ENCODE measurements at regions not wholly inside any gene's neighbourhood (a gene's known extent, or its start where the extent isn't known, plus 50 kb on each side); places are given as distances from the start of the nearest gene placed in this dataset.

DNA sequence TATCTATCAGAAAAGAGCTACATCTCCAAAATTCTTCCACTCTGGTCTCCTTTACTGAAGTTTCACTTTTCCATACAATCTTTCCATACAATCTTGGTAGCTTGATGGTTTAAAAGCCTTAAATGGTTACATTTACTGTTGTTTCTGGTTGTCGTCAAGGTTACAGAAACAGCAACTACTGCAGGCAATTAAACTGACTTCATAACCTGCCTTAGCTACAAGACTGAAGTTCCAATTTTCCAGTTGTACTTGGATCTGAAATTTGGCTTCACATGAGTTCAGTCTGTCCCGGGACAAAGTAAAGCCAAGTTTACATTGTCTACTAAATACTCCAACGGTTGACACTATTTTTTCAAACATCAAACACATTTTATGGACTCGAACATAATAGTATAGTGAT, 326.4 kb downstream of the ANKRD50 start:
- Mint-ChIP-seq H3K36me3 (ENCODE audit: insufficient read depth) (no peaks in the 10 kb centered on the region), H3K4me1 (ENCODE audit: low read depth in 2 of 2) (no peaks in the 10 kb centered on the region), H3K27ac (no peak overlapping the region), H3K27me3 (no peaks in the 10 kb centered on the region), H3K4me3 (no peak overlapping the region), H3K9me3 (peaks cover 0 to 5% of the 10 kb centered on the region in 2 donors)
- DNase-seq = no peak
- ATAC-seq (replicated peaks) = no peak

DNA sequence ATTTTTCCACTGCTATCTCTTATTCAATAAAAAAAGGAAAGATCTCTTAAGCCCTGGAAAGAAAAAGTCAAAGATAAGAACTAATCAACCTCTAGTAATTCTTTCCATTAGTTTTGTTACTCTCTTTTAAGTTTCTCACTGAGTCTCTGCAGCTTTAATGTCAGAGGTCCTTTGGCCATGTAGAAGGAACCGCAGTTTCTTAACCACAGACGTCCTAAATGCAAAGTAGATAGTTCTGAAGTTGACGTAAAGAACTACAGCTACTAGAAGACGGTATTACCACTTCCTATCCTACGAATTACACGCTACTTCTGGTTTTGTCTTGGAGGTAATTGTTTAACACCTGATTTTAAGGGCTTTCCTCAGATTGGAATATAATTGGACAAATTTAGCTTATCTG, 325.9 kb downstream of the ANKRD50 start:
- no peaks in the 10 kb centered on the region for H3K4me1 Mint-ChIP-seq (ENCODE audit: low read depth in 2 of 2)
- ATAC-seq (replicated peaks) (no peak), DNase-seq (no peak)
- H3K27me3 Mint-ChIP-seq = no peaks in the 10 kb centered on the region
- H3K4me3 Mint-ChIP-seq = no peak overlapping the region
- H3K27ac Mint-ChIP-seq = no peak overlapping the region
- H3K36me3 Mint-ChIP-seq (ENCODE audit: insufficient read depth) = no peaks in the 10 kb centered on the region
- H3K9me3 Mint-ChIP-seq = peaks cover 0 to 5% of the 10 kb centered on the region in 2 donors

DNA sequence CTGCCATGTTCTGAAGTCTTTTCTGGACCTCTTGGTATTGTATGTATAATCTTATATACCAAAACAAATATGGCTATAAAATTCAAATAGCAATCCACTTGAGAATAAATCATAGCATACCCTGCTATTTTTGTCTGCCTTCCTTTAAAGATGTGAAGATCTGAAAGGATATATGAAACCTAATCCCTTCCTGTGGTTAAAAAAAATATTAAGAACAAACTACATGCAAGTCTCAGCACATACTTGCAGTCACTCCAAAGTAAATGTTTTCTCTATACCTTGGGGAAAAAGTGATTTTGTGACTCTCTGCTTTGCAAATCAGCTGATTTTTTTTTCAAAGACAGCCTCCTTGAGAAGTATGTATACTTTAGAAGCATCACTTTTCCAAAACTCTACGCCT, 322.9 kb downstream of the ANKRD50 start:
- no peak for DNase-seq
- no peak overlapping the region for H3K4me3 Mint-ChIP-seq
- no peak overlapping the region for H3K27ac Mint-ChIP-seq
- H3K36me3 Mint-ChIP-seq (ENCODE audit: insufficient read depth) = no peaks in the 10 kb centered on the region
- ATAC-seq (replicated peaks) = no peak
- no peaks in the 10 kb centered on the region for H3K4me1 Mint-ChIP-seq (ENCODE audit: low read depth in 2 of 2)
- no peaks in the 10 kb centered on the region for H3K27me3 Mint-ChIP-seq
- peaks cover 5 to 7% of the 10 kb centered on the region in 2 donors for H3K9me3 Mint-ChIP-seq

DNA sequence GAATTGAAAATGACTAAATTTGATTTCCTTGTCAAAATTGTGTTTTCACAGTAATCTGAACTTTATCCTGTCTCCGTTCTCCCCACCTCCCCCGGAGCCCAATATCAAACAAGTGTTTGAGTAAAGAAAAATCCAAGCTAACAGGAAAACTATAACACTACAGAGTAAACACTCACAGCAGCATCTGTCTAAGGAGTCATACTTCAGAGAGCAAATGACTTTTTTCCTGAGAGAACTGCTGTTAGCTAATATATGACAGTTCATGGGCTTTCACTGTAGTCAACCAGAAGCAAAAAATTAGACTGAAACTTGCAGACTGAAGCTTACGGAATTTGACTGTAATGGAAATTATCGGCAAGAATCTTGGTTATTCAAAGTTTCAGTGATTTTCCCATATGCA, 321.7 kb downstream of the ANKRD50 start:
- H3K4me3 Mint-ChIP-seq = no peak overlapping the region
- H3K9me3 Mint-ChIP-seq = peaks cover 4 to 7% of the 10 kb centered on the region in 2 donors
- DNase-seq = no peak
- no peaks in the 10 kb centered on the region for H3K4me1 Mint-ChIP-seq (ENCODE audit: low read depth in 2 of 2)
- no peaks in the 10 kb centered on the region for H3K36me3 Mint-ChIP-seq (ENCODE audit: insufficient read depth)
- H3K27ac Mint-ChIP-seq = no peak overlapping the region
- ATAC-seq (replicated peaks) = no peak
- H3K27me3 Mint-ChIP-seq = no peaks in the 10 kb centered on the region

DNA sequence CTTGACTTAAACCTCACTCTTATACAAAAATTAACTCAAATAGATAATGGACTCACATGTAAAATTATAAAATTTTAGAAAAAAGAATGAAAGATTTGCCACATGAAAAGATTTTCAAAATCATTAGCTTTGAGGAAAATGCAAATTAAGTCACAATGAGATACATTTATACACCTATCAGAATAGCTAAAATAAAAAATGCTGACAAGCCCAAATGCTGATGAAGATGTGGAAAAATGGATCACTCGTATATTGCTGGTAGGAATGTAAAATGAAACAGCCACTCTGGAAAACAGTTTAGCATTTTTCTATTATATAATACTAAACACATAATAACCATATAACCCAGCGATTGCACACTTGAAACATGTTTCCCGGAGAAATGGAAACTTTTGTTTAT, 316.2 kb downstream of the ANKRD50 start:
- H3K36me3 Mint-ChIP-seq (ENCODE audit: insufficient read depth) = no peaks in the 10 kb centered on the region
- ATAC-seq (replicated peaks) (no peak), DNase-seq (no peak)
- no peaks in the 10 kb centered on the region for H3K27me3 Mint-ChIP-seq
- peaks cover 3 to 7% of the 10 kb centered on the region in 2 donors for H3K9me3 Mint-ChIP-seq
- no peak overlapping the region for H3K4me3 Mint-ChIP-seq
- no peaks in the 10 kb centered on the region for H3K4me1 Mint-ChIP-seq (ENCODE audit: low read depth in 2 of 2)
- H3K27ac Mint-ChIP-seq = no peak overlapping the region

DNA sequence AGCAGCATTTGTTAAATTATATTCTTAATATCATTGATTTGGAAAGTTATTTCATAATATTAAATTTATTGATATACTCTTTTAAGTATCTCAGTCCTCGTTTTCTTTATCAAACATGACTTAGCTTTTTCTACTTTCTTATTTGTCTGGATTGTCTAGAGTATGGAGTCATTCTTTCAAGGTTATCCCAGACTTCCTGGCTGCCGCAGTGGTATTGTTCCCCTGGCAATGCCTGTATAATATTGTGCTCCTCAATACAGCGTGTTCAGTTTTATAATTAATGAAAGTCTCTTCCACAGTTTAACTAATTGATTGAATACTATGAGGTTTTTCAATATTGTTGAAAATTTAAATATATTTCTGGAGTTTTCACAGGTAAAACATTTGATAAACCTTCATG, 310.9 kb downstream of the ANKRD50 start:
- no peak overlapping the region for H3K27ac Mint-ChIP-seq
- H3K9me3 Mint-ChIP-seq = peaks cover 0 to 14% of the 10 kb centered on the region in 2 donors
- no peaks in the 10 kb centered on the region for H3K36me3 Mint-ChIP-seq (ENCODE audit: insufficient read depth)
- H3K4me3 Mint-ChIP-seq = no peak overlapping the region
- H3K27me3 Mint-ChIP-seq = no peaks in the 10 kb centered on the region
- ATAC-seq (replicated peaks) (no peak), DNase-seq (no peak)
- no peaks in the 10 kb centered on the region for H3K4me1 Mint-ChIP-seq (ENCODE audit: low read depth in 2 of 2)

DNA sequence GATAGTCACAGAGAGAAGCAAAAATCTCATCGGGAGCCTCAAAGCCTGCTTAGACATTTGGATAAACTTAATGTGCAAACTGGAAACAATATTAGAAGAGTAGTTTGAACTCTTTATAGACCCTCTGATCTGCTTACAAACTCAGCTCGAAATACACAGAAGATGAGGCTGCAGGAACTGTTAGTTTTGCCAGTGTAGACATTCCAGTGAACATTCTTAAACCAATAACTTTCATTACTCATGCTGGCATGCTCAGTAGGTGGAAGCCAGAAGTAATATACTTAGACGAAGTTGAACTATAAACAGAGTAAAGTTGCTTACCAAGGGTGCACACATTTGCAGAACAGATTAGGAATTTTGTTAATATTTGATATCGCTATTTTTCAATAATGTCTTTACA, 303.5 kb downstream of the ANKRD50 start:
- ATAC-seq (replicated peaks) (no peak), DNase-seq (no peak)
- Mint-ChIP-seq H3K9me3 (peaks cover 2 to 21% of the 10 kb centered on the region in 2 donors), H3K4me1 (ENCODE audit: low read depth in 2 of 2) (no peaks in the 10 kb centered on the region), H3K4me3 (no peak overlapping the region), H3K36me3 (ENCODE audit: insufficient read depth) (no peaks in the 10 kb centered on the region), H3K27ac (no peak overlapping the region), H3K27me3 (no peaks in the 10 kb centered on the region)

DNA sequence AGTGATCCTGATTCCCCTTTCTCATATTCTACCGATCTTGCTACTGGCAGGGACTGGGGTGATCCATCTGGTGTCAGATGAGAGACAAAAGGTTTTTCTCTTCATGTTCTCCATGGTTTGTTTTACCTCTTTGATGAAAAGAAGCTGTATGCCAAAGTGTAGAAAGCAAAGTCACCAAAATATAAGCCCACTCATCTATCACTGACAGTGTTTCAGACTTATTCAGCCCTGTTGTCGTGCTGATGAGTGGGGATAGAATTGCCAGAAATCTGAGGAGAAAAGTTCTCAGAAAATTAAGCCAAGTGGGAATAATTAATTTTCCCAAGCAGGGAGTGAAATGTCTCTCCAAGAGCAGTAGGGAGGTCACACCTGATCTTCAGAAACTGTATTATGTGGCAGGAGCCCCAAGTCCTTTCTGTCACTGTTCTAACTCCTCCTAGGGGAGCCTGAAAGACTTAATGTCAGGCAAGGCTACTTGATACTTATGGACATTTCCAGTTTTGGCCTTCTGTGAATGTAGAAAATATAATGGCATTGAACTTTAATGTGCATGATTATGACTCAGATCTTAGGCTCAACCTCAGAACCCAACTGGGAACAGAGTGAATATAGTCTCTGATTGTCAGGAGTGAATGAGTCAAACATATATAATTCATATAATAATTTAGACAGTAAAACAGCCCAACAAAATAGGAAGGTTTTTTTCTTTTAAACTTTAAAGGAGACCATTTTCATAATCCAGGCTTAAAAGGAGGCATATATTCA, 298.1 kb downstream of the ANKRD50 start:
- Mint-ChIP-seq H3K36me3 (ENCODE audit: insufficient read depth) (no peaks in the 10 kb centered on the region), H3K27me3 (no peaks in the 10 kb centered on the region), H3K9me3 (peaks cover 5 to 6% of the 10 kb centered on the region in 2 donors), H3K4me1 (ENCODE audit: low read depth in 2 of 2) (no peaks in the 10 kb centered on the region), H3K4me3 (no peak overlapping the region), H3K27ac (no peak overlapping the region)
- no peak for DNase-seq
- no peak for ATAC-seq (replicated peaks)

DNA sequence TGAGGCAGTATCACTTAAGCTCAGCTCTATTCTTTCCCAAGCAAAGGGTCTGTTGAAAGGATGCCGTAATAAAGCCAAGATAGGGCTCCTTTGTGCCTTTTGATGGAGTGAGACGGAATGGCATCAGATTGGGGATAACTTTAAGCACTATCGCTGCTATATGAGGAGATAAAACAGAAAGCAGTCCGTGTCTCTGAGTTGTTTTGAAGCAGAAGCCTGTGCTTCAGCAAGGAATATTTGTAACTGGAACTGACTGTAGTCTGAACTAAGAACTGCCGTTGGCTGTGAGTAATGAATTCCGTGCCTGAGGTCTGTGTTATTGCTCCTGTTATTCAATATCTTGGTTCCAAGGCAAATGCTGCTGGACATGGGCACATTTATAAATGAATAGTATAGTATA, 297.4 kb downstream of the ANKRD50 start:
- no peak for ATAC-seq (replicated peaks)
- no peak for DNase-seq
- no peaks in the 10 kb centered on the region for H3K36me3 Mint-ChIP-seq (ENCODE audit: insufficient read depth)
- H3K4me3 Mint-ChIP-seq = no peak overlapping the region
- H3K4me1 Mint-ChIP-seq (ENCODE audit: low read depth in 2 of 2) = no peaks in the 10 kb centered on the region
- H3K9me3 Mint-ChIP-seq = peaks cover 6 to 8% of the 10 kb centered on the region in 2 donors
- H3K27ac Mint-ChIP-seq = no peak overlapping the region
- H3K27me3 Mint-ChIP-seq = no peaks in the 10 kb centered on the region

DNA sequence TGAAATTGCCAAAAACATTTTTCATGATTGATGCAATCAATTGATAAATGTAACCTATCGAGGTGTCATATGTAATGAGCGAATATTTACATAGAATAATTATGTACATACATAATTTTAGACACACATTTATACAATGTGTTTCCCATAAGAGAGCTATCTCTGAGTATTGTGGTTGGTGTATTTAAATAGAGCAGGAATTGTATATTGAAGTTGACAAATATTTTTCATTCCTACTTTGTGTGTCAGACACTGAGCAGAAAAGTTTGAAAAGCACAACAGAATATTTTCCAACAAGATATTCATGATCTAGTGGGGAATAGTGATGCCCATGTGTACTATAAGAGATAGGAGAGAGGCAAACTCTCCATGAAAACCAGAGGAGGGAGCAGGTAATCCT, 295.2 kb downstream of the ANKRD50 start:
- no peaks in the 10 kb centered on the region for H3K27me3 Mint-ChIP-seq
- no peaks in the 10 kb centered on the region for H3K4me1 Mint-ChIP-seq (ENCODE audit: low read depth in 2 of 2)
- no peak for ATAC-seq (replicated peaks)
- no peaks in the 10 kb centered on the region for H3K36me3 Mint-ChIP-seq (ENCODE audit: insufficient read depth)
- H3K27ac Mint-ChIP-seq = no peak overlapping the region
- no peak for DNase-seq
- peaks cover 6 to 10% of the 10 kb centered on the region in 2 donors for H3K9me3 Mint-ChIP-seq
- H3K4me3 Mint-ChIP-seq = no peak overlapping the region

DNA sequence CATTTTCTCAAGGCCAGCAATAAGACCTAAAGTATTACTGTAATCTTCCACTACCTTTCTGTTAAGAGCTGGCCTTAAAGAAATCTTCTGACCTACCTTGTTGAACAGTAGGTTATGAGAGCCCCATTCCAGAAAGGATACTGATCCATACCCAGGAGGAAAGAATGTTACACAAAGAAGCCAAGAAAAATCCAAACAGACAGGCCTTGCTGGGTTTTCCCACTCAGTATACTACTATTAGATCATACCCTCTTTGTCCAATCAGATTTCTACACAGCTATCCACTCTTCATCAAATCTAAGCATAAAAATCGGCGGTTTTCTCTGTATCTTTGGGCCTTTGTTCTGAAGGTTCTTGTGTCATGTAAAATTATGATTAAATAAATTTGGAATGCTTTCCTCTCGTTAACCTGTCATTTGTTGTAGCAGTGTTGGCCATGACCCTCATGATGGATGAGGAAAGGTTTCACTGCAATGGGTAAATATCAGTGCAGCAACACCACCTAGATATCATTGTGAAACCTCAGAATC, 292.3 kb downstream of the ANKRD50 start:
- Mint-ChIP-seq H3K27me3 (no peaks in the 10 kb centered on the region), H3K36me3 (ENCODE audit: insufficient read depth) (no peaks in the 10 kb centered on the region), H3K27ac (no peak overlapping the region), H3K9me3 (peaks cover 0 to 10% of the 10 kb centered on the region in 2 donors), H3K4me3 (no peak overlapping the region), H3K4me1 (ENCODE audit: low read depth in 2 of 2) (no peaks in the 10 kb centered on the region)
- DNase-seq (no peak), ATAC-seq (replicated peaks) (no peak)

DNA sequence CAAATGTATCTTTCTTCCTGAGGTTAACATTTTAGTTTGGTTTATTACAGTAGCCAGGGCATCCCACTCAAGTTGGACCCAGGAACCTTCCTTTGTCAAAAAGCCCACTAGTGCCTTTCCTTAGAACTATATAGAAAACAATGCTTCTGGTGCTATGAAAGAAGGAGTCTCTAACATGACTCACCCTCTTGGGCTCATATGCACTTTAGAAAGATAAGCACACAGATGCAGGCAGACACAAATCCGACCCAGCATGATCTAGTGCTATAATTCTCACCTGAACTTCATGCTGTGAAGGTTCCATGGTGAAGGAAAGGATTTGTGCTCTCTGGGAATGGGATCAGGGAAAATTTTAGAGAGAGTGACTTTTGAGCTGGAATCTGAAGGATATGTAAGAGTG, 289.4 kb downstream of the ANKRD50 start:
- no peak overlapping the region for H3K27ac Mint-ChIP-seq
- H3K27me3 Mint-ChIP-seq = no peaks in the 10 kb centered on the region
- H3K9me3 Mint-ChIP-seq = peaks cover 0 to 7% of the 10 kb centered on the region in 2 donors
- ATAC-seq (replicated peaks) = no peak
- no peaks in the 10 kb centered on the region for H3K4me1 Mint-ChIP-seq (ENCODE audit: low read depth in 2 of 2)
- no peaks in the 10 kb centered on the region for H3K36me3 Mint-ChIP-seq (ENCODE audit: insufficient read depth)
- no peak for DNase-seq
- no peak overlapping the region for H3K4me3 Mint-ChIP-seq

DNA sequence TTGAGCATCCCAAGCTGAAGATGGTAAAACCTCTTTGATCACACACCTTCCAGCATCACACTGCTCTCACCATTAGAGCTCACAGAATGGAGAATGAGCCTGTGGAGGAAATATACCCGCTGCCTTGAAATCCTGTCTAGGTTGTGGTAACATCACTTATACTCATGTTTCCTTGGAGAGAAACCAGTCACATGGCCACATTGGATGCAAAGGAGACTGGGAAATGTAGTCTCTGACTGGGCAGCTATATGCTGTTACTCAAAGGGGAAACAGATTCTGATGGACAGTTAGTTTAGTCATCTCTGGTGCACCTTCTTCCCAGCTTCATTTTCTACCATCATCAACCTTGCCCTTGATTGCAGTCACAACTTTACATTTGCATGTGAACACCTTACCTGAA, 286.3 kb downstream of the ANKRD50 start:
- no peaks in the 10 kb centered on the region for H3K4me1 Mint-ChIP-seq (ENCODE audit: low read depth in 2 of 2)
- H3K36me3 Mint-ChIP-seq (ENCODE audit: insufficient read depth) = no peaks in the 10 kb centered on the region
- H3K27me3 Mint-ChIP-seq = no peaks in the 10 kb centered on the region
- DNase-seq (no peak), ATAC-seq (replicated peaks) (no peak)
- no peak overlapping the region for H3K4me3 Mint-ChIP-seq
- peaks cover 0 to 4% of the 10 kb centered on the region in 2 donors for H3K9me3 Mint-ChIP-seq
- no peak overlapping the region for H3K27ac Mint-ChIP-seq

DNA sequence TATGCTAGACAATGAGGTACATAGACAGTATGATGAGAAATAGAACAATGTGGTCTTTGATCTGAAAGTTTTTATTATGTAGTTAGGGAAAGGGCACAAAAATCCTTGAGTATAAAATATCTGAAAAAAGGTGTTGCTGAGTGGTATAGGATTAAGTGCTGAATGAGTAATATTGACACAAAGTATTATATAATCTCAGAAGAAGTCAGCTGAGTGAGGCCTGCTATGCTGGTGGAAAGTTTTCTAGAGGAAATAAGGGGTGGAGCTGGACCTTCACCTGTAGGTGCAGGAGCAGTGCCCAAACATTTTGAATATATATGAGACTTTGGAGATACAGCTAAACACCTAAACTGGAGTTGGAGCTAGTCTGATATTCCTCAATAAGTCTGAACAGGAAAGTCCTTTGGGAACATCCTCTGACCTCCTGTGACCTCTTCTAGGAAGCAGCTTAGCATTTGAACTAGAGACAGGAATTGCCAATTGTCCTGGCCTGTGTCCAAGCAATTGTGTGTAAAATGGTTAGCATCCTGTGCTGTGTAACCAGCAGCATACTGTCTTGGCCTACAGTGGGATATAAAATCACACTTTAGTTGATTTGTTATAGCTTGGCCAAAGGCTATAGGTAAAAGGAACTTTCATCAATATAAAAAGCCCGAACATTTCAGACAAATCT, 285.3 kb downstream of the ANKRD50 start:
- H3K4me1 Mint-ChIP-seq (ENCODE audit: low read depth in 2 of 2) = no peaks in the 10 kb centered on the region
- no peaks in the 10 kb centered on the region for H3K9me3 Mint-ChIP-seq
- no peaks in the 10 kb centered on the region for H3K36me3 Mint-ChIP-seq (ENCODE audit: insufficient read depth)
- no peak for DNase-seq
- no peaks in the 10 kb centered on the region for H3K27me3 Mint-ChIP-seq
- ATAC-seq (replicated peaks) = no peak
- H3K4me3 Mint-ChIP-seq = no peak overlapping the region
- no peak overlapping the region for H3K27ac Mint-ChIP-seq
